Colonic mucosa (tissue), 4 donors: ENCODE measurements at regions not wholly inside any gene's neighbourhood (a gene's known extent, or its start where the extent isn't known, plus 50 kb on each side); places are given as distances from the start of the nearest gene placed in this dataset.

Source experiments
- DNase-seq: peaks from one replicate; pipeline ENCODE4 v3.0.0-alpha.2; 2020
- H3K27ac ChIP-seq: fragments of 200-600 bp; one replicate; pipeline ENCODE4 v1.8.0; 2021
- H3K27me3 ChIP-seq: fragments of 200-600 bp; one replicate; pipeline ENCODE4 v1.8.0; 2021
- H3K36me3 ChIP-seq: fragments of 200-600 bp; one replicate; pipeline ENCODE4 v1.8.0; 2021
- H3K4me1 ChIP-seq: fragments of 200-600 bp; one replicate; pipeline ENCODE4 v1.8.0; 2021; ENCODE audit warnings: mild to moderate bottlenecking
- H3K4me3 ChIP-seq: fragments of 200-600 bp; one replicate; pipeline ENCODE4 v1.8.0; 2021
- H3K9ac ChIP-seq, 2 donors: one replicate each; pipeline ENCODE4 v1.7.0; 2013; ENCODE audit warnings: control low read depth in 2 of 2, low read depth in 2 of 2, low read length in 2 of 2
- H3K9me3 ChIP-seq: fragments of 200-600 bp; one replicate; pipeline ENCODE4 v1.8.0; 2021
- intact Hi-C: fragments of 100-400 bp; cut with DNase I; formaldehyde crosslinking; loops from one replicate; pipeline ENCODE4 v1.14.1; 2022
- TF ChIP-seq, protein P1 (sequence below): fragments of 200-600 bp; IDR thresholded peaks from one replicate; pipeline ENCODE4 v1.8.0; 2022; ENCODE audit warnings: antibody characterized with exemption, mild to moderate bottlenecking
- donor health status: healthy.
- donor health status: DM: no; HTN: no; CAD: no.
- donor health status: DM: no; HTN: no; CAD: no.

DNA sequence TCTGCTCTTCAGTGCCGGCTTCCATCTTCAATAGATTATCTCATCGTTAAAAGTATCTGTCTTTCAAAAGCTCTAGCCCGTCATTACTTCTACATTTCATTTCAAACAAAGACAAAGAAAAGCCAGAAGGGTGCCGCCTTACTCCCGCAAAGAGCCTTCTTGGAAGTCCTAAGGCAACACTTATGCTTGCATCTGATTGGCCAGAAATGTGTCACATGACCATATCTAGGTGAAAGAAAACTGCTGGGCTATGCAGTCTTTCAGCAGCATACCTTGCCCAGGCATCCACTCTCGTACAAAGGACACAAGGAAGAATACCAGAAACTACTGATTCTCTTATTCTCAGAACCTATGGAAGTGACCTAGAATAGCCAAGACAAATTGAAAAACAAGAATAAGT is 217.1 kb upstream of the SLC35G4 start:
- intact Hi-C loops, result no loop called here
- TF ChIP-seq, protein P1, sequence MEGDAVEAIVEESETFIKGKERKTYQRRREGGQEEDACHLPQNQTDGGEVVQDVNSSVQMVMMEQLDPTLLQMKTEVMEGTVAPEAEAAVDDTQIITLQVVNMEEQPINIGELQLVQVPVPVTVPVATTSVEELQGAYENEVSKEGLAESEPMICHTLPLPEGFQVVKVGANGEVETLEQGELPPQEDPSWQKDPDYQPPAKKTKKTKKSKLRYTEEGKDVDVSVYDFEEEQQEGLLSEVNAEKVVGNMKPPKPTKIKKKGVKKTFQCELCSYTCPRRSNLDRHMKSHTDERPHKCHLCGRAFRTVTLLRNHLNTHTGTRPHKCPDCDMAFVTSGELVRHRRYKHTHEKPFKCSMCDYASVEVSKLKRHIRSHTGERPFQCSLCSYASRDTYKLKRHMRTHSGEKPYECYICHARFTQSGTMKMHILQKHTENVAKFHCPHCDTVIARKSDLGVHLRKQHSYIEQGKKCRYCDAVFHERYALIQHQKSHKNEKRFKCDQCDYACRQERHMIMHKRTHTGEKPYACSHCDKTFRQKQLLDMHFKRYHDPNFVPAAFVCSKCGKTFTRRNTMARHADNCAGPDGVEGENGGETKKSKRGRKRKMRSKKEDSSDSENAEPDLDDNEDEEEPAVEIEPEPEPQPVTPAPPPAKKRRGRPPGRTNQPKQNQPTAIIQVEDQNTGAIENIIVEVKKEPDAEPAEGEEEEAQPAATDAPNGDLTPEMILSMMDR, result no peak
- H3K36me3 ChIP-seq, result no peaks in the 10 kb centered on the region
- H3K27ac ChIP-seq, result no peak overlapping the region
- no peak overlapping the region for H3K9ac ChIP-seq
- no peaks in the 10 kb centered on the region for H3K4me1 ChIP-seq
- H3K9me3 ChIP-seq, result no peaks in the 10 kb centered on the region
- no peaks in the 10 kb centered on the region for H3K27me3 ChIP-seq
- DNase-seq, result no peak
- no peak overlapping the region for H3K4me3 ChIP-seq

DNA sequence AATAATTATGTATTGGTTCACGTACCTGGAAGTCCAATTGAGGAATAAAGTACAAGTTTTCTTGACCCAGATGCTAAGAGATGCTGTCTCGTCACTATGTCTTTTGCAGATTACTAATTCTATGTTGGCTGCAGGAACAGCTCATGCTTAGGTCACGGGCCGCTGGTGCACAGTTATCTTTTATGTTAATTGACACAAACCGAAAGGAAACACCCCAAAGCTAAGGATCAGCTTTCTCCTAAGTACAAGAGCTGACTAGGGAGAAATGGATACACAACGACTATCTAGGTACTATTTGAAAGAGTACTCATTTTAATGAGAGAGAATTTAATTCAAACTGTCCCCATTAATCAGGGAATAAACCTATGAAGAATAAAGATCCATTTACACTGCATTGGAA is 217.7 kb upstream of the SLC35G4 start:
- no peaks in the 10 kb centered on the region for H3K27me3 ChIP-seq
- no peaks in the 10 kb centered on the region for H3K36me3 ChIP-seq
- H3K27ac ChIP-seq, result no peak overlapping the region
- H3K9me3 ChIP-seq, result no peaks in the 10 kb centered on the region
- intact Hi-C loops, result no loop called here
- TF ChIP-seq, protein P1, result no peak
- no peak for DNase-seq
- H3K9ac ChIP-seq, result no peak overlapping the region
- H3K4me1 ChIP-seq, result no peaks in the 10 kb centered on the region
- no peak overlapping the region for H3K4me3 ChIP-seq

DNA sequence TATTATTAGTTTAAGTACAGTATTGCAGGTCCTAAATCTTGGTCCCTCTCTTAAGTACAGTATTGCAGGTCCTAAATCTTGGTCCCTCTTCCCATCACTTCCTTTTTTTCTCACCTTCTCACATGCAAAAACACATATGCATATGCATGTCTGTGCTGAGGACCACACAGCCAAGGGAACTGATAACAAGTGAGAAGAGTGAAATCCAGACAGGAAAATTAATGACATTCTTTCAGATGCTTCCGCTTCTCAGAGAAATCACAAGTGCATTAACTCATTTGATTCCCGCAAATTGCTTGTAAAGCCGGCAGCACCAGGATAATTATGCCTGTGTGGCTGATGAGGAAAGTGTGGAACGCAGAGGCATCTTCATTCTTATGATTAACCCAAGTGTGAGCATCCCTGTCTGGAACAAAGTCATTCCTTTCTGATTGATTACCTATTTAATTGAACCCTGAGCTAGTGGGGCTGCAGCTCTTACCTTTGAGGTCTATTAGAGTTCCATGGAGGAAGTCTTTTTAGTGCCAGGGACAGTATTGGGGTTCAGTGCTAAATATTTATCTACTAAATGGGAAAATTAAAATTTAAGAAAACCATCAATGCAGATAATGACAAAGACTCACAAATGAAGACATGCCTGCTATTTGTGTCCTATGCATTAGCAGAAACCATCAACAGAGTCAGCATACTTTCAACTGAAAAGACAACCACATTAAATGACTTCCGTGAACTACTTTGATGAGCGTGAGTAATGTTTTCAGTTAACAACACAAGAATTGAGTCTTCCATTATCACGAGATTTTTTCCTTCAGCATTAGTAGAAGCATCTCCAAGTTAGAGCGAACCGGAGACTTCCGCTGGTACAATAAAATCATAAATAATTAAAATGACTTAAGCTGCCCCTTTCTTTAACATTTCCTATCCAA is 220.4 kb upstream of the SLC35G4 start:
- no peaks in the 10 kb centered on the region for H3K27me3 ChIP-seq
- no peaks in the 10 kb centered on the region for H3K4me1 ChIP-seq
- no peak for DNase-seq
- intact Hi-C loops, result no loop called here
- no peak overlapping the region for H3K4me3 ChIP-seq
- TF ChIP-seq, protein P1, result no peak
- H3K27ac ChIP-seq, result no peak overlapping the region
- no peak overlapping the region for H3K9ac ChIP-seq
- no peaks in the 10 kb centered on the region for H3K36me3 ChIP-seq
- H3K9me3 ChIP-seq, result no peaks in the 10 kb centered on the region

DNA sequence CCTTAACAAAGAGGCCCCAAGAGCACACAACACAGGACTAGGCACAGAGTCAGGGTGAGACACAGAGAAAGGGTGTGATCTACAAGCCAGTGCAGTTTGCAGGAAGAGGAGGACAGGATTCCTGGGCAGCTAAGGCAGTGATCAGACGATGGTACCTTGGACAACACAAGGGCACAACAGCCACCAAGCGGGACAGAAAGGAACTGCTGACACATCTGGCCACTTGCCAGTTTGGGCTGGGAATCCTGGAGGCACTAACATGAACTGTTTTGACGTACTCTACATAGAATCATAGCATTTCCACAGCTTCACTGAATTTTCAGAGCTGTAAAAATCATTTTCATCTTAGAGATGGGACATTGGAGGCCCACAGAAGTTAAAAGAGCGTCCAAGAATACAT is 221.5 kb upstream of the SLC35G4 start:
- no peaks in the 10 kb centered on the region for H3K27me3 ChIP-seq
- TF ChIP-seq, protein P1, result no peak
- no peak for DNase-seq
- no peaks in the 10 kb centered on the region for H3K9me3 ChIP-seq
- no peaks in the 10 kb centered on the region for H3K4me1 ChIP-seq
- H3K9ac ChIP-seq, result no peak overlapping the region
- H3K36me3 ChIP-seq, result no peaks in the 10 kb centered on the region
- no peak overlapping the region for H3K27ac ChIP-seq
- H3K4me3 ChIP-seq, result no peak overlapping the region
- intact Hi-C loops, result no loop called here

DNA sequence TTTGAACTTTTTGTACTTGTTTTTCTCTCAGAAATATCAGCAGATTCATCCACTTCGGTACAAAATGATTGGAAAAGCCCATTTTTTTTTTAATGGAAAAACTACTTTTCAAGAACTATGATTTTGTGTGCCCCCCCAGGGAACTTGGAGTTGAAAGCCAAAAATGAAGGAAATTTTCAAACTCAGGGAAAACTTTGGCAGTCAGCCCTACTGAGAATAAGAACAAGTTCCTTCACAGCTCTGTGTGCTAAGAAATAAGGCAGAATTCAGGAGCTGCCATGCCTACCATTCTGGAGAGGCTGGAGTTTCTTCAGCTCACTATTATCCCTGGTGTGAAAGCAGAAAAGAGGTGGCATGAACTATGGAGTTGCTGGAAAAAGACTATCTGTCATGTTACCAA is 226.0 kb upstream of the SLC35G4 start:
- no peaks in the 10 kb centered on the region for H3K4me1 ChIP-seq
- H3K36me3 ChIP-seq, result no peaks in the 10 kb centered on the region
- H3K27me3 ChIP-seq, result no peaks in the 10 kb centered on the region
- TF ChIP-seq, protein P1, result no peak
- intact Hi-C loops, result no loop called here
- H3K4me3 ChIP-seq, result no peak overlapping the region
- no peak for DNase-seq
- no peak overlapping the region for H3K27ac ChIP-seq
- no peak overlapping the region for H3K9ac ChIP-seq
- no peaks in the 10 kb centered on the region for H3K9me3 ChIP-seq
